HG02798 (cell line): ENCODE measurements at regions not wholly inside any gene's neighbourhood (a gene's known extent, or its start where the extent isn't known, plus 50 kb on each side); places are given as distances from the start of the nearest gene placed in this dataset.

ENCODE experiments used
- ATAC-seq: cut with Tn5 transposase; IDR thresholded peaks from one replicate; pipeline ENCODE4 v1.9.1; 2021; ENCODE audit warnings: mild to moderate bottlenecking; ENCODE audit not compliant: unreplicated experiment, poor library complexity

DNA sequence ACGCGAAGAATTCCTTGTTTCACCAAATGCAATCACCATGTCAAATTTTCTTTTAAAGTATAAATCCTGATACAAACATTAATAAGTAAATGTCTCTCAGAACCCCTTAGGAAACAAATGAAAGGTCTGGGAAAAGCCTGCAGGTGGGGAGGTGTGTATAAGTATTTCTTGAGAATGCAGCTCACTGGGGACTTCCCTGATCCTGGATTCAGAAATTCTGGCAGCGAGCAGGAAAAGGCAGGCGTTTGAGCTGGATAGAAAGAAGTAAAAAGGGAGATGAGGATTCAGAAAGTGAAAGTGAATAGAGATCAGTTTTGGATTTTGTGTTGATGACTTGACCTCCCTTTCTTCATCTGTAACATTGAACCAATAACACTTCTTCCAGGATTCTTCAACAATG is 68.3 kb upstream of the CTSC start:
- no peak for ATAC-seq

GRCh38 chr11:88404932-88405710 is 67.6 kb upstream of the CTSC start:
- ATAC-seq = no peak

GRCh38 chr11:88404391-88404790 is 66.9 kb upstream of the CTSC start:
- no peak for ATAC-seq

- no peak for ATAC-seq
Observed at GRCh38 chr11:88402784-88403183, 65.2 kb upstream of the CTSC start.

GRCh38 chr11:88402192-88402715 is 64.7 kb upstream of the CTSC start:
- ATAC-seq = no peak

DNA sequence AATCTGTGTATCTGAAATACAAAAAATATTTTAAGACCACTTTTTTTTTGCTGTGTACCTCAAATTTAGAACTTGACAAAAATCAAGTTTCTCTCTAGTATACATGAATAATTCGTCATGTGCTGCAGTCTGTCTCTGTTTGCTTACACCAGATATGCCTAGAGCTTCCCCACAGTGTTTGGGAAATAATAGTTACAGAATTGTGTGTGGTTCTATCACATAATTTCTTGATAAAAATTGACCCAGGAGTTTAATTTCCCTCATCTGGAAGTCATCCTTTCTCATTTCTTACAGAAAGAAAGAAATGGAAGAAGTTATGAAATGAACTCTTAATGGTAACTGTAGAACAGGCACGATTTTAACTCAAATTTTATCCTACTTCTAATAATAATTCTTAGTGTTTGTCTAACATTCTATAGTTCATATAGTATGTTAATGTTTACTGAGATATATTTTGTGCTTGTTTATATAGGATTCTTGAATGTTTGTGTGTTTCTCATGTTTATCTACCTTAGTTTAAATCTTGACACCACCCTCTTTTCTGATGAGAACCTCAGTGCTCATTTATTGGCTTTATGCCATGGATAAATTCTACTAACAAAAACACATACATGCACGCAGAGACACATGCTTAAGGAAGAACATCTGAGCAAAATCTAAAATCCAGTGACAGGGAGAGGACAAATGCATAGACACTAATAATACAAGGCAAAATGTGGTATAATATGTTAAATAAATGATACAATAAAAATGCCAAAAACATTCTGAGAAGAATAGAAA is 61.4 kb upstream of the CTSC start:
- no peak for ATAC-seq

DNA sequence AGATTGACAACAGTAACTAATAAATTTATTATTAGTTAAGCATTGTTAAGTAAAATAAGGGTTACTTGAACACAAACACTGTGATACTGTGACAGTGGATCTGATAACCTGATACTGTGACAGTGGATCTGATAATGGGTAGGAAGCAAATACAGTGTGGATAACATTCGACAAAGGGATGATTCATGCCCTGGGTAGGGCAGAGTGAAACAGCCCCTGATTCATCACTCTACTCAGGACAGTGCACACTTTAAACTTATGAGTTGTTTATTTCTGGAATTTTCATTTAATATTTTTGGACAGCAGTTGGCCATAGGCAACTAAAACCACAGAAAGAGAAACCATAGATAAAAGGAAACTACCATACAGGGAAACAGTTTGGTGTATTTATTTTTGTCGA is 60.8 kb upstream of the CTSC start:
- no peak for ATAC-seq

DNA sequence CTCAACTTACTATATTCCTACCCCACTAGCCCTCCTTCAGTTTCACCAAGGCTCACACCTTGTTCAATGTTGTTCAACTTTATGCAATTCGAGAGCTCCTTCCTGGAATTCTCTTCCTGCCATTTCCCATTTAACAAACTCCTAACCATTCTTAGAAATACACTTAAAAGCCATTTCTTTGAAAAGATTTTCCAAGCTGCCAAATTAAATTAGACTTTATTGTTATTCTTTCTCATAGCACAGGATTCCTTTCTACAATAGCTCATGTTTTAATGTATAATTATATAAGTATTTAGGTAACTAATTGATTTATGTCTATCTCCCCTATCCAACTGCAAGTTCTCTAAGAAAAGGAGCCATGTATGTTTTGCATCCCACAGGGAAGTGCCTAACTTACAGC is 52.7 kb upstream of the CTSC start:
- ATAC-seq = no peak

DNA sequence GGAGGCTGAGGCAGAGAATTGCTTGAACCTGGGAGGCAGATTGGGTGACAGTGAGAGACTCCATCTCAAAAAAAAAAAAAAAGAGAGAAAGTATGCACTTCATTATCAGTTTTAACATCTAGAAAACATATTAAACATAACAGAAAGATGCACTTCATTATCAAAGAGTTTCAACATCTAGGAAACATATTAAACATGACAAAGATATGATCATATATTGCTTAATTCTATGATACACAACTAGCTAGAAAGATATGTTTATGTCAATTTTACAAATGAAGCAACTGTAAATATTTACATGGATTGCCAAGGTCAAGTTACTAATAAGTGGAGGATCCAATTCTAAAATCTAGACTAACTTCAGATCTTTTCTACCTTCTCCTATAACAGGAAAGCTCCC is 50.4 kb upstream of the CTSC start:
- no peak for ATAC-seq
